Left lung (tissue), 4 donors: ENCODE measurements at regions not wholly inside any gene's neighbourhood (a gene's known extent, or its start where the extent isn't known, plus 50 kb on each side); places are given as distances from the start of the nearest gene placed in this dataset.

Experiments
- ATAC-seq: fragments of 200-7000 bp; cut with Tn5 transposase; one replicate; pipeline ENCODE4 v1.9.1; 2020; ENCODE audit warnings: moderate library complexity
- DNase-seq, 4 donors: peaks; one replicate each; pipeline ENCODE4 v3.0.0-alpha.2; 2013 to 2020
- H3K27ac ChIP-seq, 2 donors: fragments of 200-600 bp; sonication (generic) in 1 of 2; one replicate each; pipeline versions ENCODE4 v1.5.0 to v1.8.0; 2020 to 2021
- H3K27me3 ChIP-seq, 2 donors: fragments of 200-600 bp; sonication (generic) in 1 of 2; one replicate each; pipeline versions ENCODE4 v1.5.0 to v1.8.0; 2020 to 2021
- H3K36me3 ChIP-seq, 2 donors: fragments of 200-600 bp; sonication (generic) in 1 of 2; one replicate each; pipeline versions ENCODE4 v1.5.0 to v1.8.0; 2020 to 2021
- H3K4me1 ChIP-seq, 2 donors: fragments of 200-600 bp; one replicate each; pipeline ENCODE4 v1.8.0; 2021
- H3K4me3 ChIP-seq, 2 donors: fragments of 200-600 bp; sonication (generic) in 1 of 2; one replicate each; pipeline versions ENCODE4 v1.5.0 to v1.8.0; 2020 to 2021; ENCODE audit warnings: mild to moderate bottlenecking in 1 of 2
- H3K9me3 ChIP-seq, 2 donors: fragments of 200-600 bp; sonication (generic) in 1 of 2; one replicate each; pipeline versions ENCODE4 v1.5.0 to v1.8.0; 2020 to 2021
- intact Hi-C, 2 donors: fragments of 100-400 bp; cut with DNase I; formaldehyde crosslinking; loops; one replicate each; pipeline versions ENCODE4 v1.11.2 to v1.14.2; 2022
- TF ChIP-seq, protein P1 (sequence below), 2 donors: fragments of 200-600 bp; sonication (generic) in 1 of 2; IDR thresholded peaks; one replicate each; pipeline versions ENCODE4 v1.5.0 to v1.8.0; 2021; ENCODE audit warnings: antibody characterized with exemption in 2 of 2
- donor health status: DM: no; HTN: yes; CAD: no.
- donor health status: DM: no; HTN: no; CAD: no.

DNA sequence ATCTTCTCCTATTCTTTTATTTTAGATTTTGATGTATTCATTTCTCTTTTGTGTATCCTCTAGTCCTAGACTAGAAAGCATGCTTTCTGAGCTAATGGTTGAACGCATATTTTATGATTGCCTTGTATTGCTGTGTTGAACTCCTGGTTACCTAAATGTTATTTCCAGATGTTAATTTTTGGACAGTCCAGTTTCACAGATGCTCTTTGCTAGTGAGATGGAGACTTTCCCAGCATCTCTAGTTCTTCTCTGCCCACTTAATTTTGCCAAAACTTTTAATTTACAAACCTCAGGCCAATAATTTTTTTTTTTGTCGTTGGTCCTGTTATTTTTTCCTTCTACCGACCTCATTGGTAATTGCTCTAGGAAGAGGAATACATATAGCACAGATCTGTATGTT, 153.2 kb downstream of the HAUS1 start:
- Histone ChIP-seq H3K4me3 (no peak overlapping the region), H3K9me3 (no peaks in the 10 kb centered on the region), H3K27me3 (no peaks in the 10 kb centered on the region), H3K36me3 (no peaks in the 10 kb centered on the region), H3K4me1 (no peaks in the 10 kb centered on the region), H3K27ac (no peak overlapping the region)
- TF ChIP-seq, protein P1, sequence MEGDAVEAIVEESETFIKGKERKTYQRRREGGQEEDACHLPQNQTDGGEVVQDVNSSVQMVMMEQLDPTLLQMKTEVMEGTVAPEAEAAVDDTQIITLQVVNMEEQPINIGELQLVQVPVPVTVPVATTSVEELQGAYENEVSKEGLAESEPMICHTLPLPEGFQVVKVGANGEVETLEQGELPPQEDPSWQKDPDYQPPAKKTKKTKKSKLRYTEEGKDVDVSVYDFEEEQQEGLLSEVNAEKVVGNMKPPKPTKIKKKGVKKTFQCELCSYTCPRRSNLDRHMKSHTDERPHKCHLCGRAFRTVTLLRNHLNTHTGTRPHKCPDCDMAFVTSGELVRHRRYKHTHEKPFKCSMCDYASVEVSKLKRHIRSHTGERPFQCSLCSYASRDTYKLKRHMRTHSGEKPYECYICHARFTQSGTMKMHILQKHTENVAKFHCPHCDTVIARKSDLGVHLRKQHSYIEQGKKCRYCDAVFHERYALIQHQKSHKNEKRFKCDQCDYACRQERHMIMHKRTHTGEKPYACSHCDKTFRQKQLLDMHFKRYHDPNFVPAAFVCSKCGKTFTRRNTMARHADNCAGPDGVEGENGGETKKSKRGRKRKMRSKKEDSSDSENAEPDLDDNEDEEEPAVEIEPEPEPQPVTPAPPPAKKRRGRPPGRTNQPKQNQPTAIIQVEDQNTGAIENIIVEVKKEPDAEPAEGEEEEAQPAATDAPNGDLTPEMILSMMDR (IDR thresholded peaks at IDR 0.05): no peak
- intact Hi-C loops: no loop called here
- DNase-seq: no peak
- no peak for ATAC-seq

DNA sequence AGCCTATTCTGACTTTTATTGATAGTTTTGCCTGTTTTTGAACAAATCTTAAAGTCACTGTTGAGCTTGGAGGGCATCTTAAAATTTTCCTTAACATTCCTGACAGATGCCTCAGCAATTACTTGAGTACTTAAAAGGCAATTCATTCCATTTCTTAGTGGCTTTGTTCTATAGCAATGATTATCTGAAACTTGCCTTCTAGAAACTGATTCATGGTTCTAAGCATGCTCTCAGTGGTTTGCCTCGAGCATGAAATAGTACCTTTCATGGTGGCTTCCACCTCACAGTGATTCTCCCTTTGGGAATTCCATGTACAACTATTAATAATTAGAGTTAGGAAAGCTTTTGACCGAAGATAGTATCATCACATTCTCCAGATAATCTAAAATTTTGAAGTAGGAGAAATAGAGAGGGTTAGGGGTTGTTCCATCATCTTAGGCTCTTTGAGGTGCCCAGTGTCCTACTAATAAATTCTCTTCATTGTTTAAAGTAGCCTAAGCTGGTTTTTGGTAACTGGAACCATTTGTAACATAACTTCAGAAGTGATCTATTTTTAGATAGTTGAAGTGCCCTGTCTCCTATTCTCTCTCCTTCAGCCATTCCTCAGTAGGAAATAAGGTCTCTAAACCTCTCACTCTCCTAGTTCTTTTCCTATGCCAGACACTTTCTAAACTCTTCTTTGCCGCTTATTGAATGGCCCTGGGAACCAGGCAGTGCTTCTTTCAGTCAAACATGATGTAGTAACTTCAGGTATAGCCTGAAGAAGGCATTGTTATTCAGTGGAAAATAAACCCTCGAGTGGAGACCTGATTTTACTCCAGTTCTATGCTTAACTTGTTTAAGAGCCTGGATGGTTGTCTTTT, 156.1 kb downstream of the HAUS1 start:
- Histone ChIP-seq H3K36me3 (peaks cover 0 to 24% of the 10 kb centered on the region in 2 donors), H3K9me3 (no peaks in the 10 kb centered on the region), H3K4me1 (peaks cover 0 to 3% of the 10 kb centered on the region in 2 donors), H3K27ac (no peak overlapping the region), H3K4me3 (no peak overlapping the region), H3K27me3 (no peaks in the 10 kb centered on the region)
- TF ChIP-seq, protein P1 (IDR thresholded peaks at IDR 0.05): no peak
- intact Hi-C loops: no loop called here
- DNase-seq (no peak), ATAC-seq (peak; percentile 63)

- H3K4me1 ChIP-seq: peaks cover 0 to 3% of the 10 kb centered on the region in 2 donors
- no peaks in the 10 kb centered on the region for H3K9me3 ChIP-seq
- TF ChIP-seq, protein P1 (IDR thresholded peaks at IDR 0.05): no peak
- DNase-seq (no peak), ATAC-seq (no peak)
- no peak overlapping the region for H3K4me3 ChIP-seq
- H3K36me3 ChIP-seq: peaks cover 0 to 27% of the 10 kb centered on the region in 2 donors
- H3K27me3 ChIP-seq: no peaks in the 10 kb centered on the region
- no peak overlapping the region for H3K27ac ChIP-seq
- intact Hi-C loops: no loop called here
Measured at GRCh38 chr18:46260879-46261143, 156.6 kb downstream of the HAUS1 start.

DNA sequence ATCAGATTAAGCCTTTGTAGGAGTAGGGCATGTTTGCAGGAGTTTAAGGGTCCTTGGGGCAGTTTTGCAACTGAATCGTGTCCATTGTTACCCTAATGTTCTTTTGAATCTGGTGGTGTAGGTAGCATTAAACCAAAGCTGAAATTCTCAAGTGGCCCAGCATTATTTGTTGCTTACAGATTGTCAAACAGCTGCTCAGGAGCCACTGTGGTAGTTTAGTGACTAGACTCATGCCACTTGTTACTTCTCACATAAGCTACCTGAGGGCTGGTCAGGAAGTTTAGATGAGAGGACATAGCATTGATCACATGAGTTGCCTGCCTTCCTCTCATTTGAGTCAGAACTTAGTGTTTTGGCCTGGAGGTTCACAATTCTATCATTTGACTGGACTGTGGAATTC, 157.6 kb downstream of the HAUS1 start:
- Histone ChIP-seq H3K36me3 (peaks cover 0 to 27% of the 10 kb centered on the region in 2 donors), H3K4me3 (no peak overlapping the region), H3K27ac (no peak overlapping the region), H3K4me1 (peaks cover 0 to 3% of the 10 kb centered on the region in 2 donors), H3K9me3 (no peaks in the 10 kb centered on the region), H3K27me3 (no peaks in the 10 kb centered on the region)
- intact Hi-C loops: no loop called here
- ATAC-seq (no peak), DNase-seq (no peak)
- TF ChIP-seq, protein P1 (IDR thresholded peaks at IDR 0.05): no peak

DNA sequence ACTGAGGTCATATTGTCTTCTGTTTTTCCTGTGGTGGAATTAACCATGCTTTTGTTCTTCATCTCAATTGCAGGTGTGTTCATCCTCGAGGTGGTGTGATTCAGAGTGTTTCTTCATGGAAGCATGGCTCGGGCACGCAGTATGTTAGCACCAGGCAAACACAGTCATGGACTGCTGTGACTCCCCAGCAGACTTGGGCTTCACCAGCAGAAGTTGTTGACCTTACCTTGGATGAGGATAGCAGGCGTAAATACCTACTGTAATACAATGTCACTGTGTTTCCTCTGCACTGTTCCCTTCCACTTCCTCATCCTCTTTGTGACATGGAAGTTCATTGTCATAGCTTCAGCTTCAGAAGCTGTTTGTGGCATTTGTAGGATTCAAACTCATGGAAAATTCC, 158.7 kb downstream of the HAUS1 start:
- no peak for ATAC-seq
- H3K36me3 ChIP-seq: peaks cover 0 to 29% of the 10 kb centered on the region in 2 donors
- peaks cover 0 to 3% of the 10 kb centered on the region in 2 donors for H3K4me1 ChIP-seq
- H3K9me3 ChIP-seq: no peaks in the 10 kb centered on the region
- intact Hi-C loops: no loop called here
- TF ChIP-seq, protein P1 (IDR thresholded peaks at IDR 0.05): no peak
- H3K27me3 ChIP-seq: no peaks in the 10 kb centered on the region
- DNase-seq: no peak
- H3K4me3 ChIP-seq: no peak overlapping the region
- H3K27ac ChIP-seq: no peak overlapping the region
